NCI-H748 (cell line): ENCODE measurements at regions not wholly inside any gene's neighbourhood (a gene's known extent, or its start where the extent isn't known, plus 50 kb on each side); places are given as distances from the start of the nearest gene placed in this dataset.

Experiments used
- DNase-seq: peaks from one replicate; lab custom pipeline; 2025; ENCODE audit not compliant: unreplicated experiment; lab: John Stamatoyannopoulos, UW

GRCh38 chr5:1951165-1951816 lies 68.6 kb upstream of the IRX4 start:
- DNase-seq = no peak

GRCh38 chr5:1950708-1951103 lies 68.0 kb upstream of the IRX4 start:
- no peak for DNase-seq

GRCh38 chr5:1950096-1950707 lies 67.5 kb upstream of the IRX4 start:
- no peak for DNase-seq

- no peak for DNase-seq
Observed at GRCh38 chr5:1949253-1949652, 66.5 kb upstream of the IRX4 start.

- DNase-seq = no peak
Observed at GRCh38 chr5:1948663-1949191, 66.0 kb upstream of the IRX4 start.

GRCh38 chr5:1948111-1948510 lies 65.4 kb upstream of the IRX4 start:
- DNase-seq = no peak

- no peak for DNase-seq
Observed at GRCh38 chr5:1946776-1947175, 64.1 kb upstream of the IRX4 start.

GRCh38 chr5:1946122-1946677 lies 63.5 kb upstream of the IRX4 start:
- DNase-seq = no peak

- DNase-seq = no peak
Observed at GRCh38 chr5:1945606-1946005, 62.9 kb upstream of the IRX4 start.

GRCh38 chr5:1944408-1944807 lies 61.7 kb upstream of the IRX4 start:
- no peak for DNase-seq

GRCh38 chr5:1943481-1943880 lies 60.8 kb upstream of the IRX4 start:
- no peak for DNase-seq

GRCh38 chr5:1942630-1943029 lies 59.9 kb upstream of the IRX4 start:
- no peak for DNase-seq

- DNase-seq = no peak
Observed at GRCh38 chr5:1942158-1942557, 59.4 kb upstream of the IRX4 start.

GRCh38 chr5:1939256-1939655 lies 56.5 kb upstream of the IRX4 start:
- DNase-seq = no peak

GRCh38 chr5:1938310-1939000 lies 55.7 kb upstream of the IRX4 start:
- no peak for DNase-seq

- no peak for DNase-seq
Observed at GRCh38 chr5:1937590-1937989, 54.9 kb upstream of the IRX4 start.

- DNase-seq = no peak
Observed at GRCh38 chr5:1936901-1937300, 54.2 kb upstream of the IRX4 start.

GRCh38 chr5:1936413-1936812 lies 53.7 kb upstream of the IRX4 start:
- DNase-seq = no peak

GRCh38 chr5:1934801-1935429 lies 52.2 kb upstream of the IRX4 start:
- no peak for DNase-seq

- DNase-seq = no peak
Observed at GRCh38 chr5:1934056-1934394, 51.3 kb upstream of the IRX4 start.

GRCh38 chr5:1933364-1934055 lies 50.8 kb upstream of the IRX4 start:
- DNase-seq = no peak
